ENCODE measurements at regions not wholly inside any gene's neighbourhood (a gene's known extent, or its start where the extent isn't known, plus 50 kb on each side); places are given as distances from the start of the nearest gene placed in this dataset.

DNA sequence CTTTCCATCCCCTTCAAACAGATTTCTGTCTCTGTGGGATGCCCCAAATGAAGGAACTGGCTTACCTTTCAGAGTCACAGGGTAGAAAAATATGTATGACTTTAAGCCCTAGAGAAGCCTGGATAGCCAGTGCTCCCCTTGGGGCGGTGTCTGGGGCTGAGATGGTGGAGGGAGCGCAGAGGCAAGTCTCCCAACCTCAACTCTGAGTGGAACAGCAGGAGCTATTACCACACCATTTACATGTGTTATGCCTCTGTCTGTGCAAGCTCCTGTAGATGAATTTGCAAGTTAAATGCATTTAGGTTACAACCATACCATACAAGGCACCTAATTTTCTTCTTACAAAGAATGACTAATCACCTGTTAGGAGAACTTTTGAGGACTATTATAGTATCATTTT is 50.4 kb upstream of the CLMN start:
- TF ChIP-seq, protein P1, sequence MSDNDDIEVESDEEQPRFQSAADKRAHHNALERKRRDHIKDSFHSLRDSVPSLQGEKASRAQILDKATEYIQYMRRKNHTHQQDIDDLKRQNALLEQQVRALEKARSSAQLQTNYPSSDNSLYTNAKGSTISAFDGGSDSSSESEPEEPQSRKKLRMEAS (IDR thresholded peaks at IDR 0.05): no peak
- no peak for TF ChIP-seq ZBTB7A (IDR thresholded peaks at IDR 0.05; ENCODE audit: low read depth)
- no peak for TF ChIP-seq YY1 (IDR thresholded peaks at IDR 0.05; ENCODE audit: low read depth)
- no peak for TF ChIP-seq TAF1 (IDR thresholded peaks at IDR 0.05; ENCODE audit: low read depth)
- TF ChIP-seq NFIC (IDR thresholded peaks at IDR 0.05): no peak
- TF ChIP-seq TEAD4 (IDR thresholded peaks at IDR 0.05): no peak
- TF ChIP-seq EP300 (IDR thresholded peaks at IDR 0.05; ENCODE audit: borderline replicate concordance): no peak
- no peak for TF ChIP-seq RAD21 (IDR thresholded peaks at IDR 0.05; ENCODE audit: low read depth)
- TF ChIP-seq CREB1 (IDR thresholded peaks at IDR 0.05; ENCODE audit: low read depth): no peak
- TF ChIP-seq CEBPB (IDR thresholded peaks at IDR 0.05): no peak
- no peak for TF ChIP-seq TCF12 (IDR thresholded peaks at IDR 0.05; ENCODE audit: low read depth)
- no peak for TF ChIP-seq EGR1 (IDR thresholded peaks at IDR 0.05)
- TF ChIP-seq, protein P2, sequence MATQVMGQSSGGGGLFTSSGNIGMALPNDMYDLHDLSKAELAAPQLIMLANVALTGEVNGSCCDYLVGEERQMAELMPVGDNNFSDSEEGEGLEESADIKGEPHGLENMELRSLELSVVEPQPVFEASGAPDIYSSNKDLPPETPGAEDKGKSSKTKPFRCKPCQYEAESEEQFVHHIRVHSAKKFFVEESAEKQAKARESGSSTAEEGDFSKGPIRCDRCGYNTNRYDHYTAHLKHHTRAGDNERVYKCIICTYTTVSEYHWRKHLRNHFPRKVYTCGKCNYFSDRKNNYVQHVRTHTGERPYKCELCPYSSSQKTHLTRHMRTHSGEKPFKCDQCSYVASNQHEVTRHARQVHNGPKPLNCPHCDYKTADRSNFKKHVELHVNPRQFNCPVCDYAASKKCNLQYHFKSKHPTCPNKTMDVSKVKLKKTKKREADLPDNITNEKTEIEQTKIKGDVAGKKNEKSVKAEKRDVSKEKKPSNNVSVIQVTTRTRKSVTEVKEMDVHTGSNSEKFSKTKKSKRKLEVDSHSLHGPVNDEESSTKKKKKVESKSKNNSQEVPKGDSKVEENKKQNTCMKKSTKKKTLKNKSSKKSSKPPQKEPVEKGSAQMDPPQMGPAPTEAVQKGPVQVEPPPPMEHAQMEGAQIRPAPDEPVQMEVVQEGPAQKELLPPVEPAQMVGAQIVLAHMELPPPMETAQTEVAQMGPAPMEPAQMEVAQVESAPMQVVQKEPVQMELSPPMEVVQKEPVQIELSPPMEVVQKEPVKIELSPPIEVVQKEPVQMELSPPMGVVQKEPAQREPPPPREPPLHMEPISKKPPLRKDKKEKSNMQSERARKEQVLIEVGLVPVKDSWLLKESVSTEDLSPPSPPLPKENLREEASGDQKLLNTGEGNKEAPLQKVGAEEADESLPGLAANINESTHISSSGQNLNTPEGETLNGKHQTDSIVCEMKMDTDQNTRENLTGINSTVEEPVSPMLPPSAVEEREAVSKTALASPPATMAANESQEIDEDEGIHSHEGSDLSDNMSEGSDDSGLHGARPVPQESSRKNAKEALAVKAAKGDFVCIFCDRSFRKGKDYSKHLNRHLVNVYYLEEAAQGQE (IDR thresholded peaks at IDR 0.05; ENCODE audit: low read depth): no peak
- TF ChIP-seq, protein P3, sequence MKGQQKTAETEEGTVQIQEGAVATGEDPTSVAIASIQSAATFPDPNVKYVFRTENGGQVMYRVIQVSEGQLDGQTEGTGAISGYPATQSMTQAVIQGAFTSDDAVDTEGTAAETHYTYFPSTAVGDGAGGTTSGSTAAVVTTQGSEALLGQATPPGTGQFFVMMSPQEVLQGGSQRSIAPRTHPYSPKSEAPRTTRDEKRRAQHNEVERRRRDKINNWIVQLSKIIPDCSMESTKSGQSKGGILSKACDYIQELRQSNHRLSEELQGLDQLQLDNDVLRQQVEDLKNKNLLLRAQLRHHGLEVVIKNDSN (IDR thresholded peaks at IDR 0.05): no peak
- TF ChIP-seq FOXM1 (IDR thresholded peaks at IDR 0.05; ENCODE audit: borderline replicate concordance, low read depth): no peak

Data from Ishikawa (cell line).